ENCODE measurements at regions not wholly inside any gene's neighbourhood (a gene's known extent, or its start where the extent isn't known, plus 50 kb on each side); places are given as distances from the start of the nearest gene placed in this dataset.

DNA sequence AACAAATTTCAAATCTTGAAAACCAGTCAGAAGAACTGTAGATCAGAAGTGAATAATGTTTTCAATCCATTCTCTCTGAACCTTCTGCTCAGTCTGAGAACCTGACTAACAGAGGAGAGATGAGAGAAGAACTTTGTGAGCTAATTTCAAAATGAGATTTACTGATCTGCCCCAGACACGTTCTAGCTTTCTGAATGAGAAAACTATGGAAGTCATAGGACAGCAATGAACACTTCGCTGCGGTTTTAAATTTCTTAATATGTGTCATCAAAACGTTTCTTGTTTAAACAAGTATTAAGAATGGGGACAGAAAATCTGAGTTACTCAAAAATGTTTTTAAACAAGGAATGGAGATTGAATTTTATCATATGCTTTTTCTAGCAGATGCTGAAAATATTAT lies 66.6 kb upstream of the FAR2 start:
- Histone ChIP-seq H3K27me3 (no peaks in the 10 kb centered on the region), H3K36me3 (no peaks in the 10 kb centered on the region), H3K9me3 (no peaks in the 10 kb centered on the region), H3K4me1 (no peaks in the 10 kb centered on the region), H3K27ac (no peak overlapping the region), H3K4me3 (no peak overlapping the region)
- TF ChIP-seq, protein P1, sequence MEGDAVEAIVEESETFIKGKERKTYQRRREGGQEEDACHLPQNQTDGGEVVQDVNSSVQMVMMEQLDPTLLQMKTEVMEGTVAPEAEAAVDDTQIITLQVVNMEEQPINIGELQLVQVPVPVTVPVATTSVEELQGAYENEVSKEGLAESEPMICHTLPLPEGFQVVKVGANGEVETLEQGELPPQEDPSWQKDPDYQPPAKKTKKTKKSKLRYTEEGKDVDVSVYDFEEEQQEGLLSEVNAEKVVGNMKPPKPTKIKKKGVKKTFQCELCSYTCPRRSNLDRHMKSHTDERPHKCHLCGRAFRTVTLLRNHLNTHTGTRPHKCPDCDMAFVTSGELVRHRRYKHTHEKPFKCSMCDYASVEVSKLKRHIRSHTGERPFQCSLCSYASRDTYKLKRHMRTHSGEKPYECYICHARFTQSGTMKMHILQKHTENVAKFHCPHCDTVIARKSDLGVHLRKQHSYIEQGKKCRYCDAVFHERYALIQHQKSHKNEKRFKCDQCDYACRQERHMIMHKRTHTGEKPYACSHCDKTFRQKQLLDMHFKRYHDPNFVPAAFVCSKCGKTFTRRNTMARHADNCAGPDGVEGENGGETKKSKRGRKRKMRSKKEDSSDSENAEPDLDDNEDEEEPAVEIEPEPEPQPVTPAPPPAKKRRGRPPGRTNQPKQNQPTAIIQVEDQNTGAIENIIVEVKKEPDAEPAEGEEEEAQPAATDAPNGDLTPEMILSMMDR (IDR thresholded peaks at IDR 0.05) = no peak
- intact Hi-C loops (cut with DNase I) = no loop called here
- DNase-seq (ENCODE audit: low spot score in 2 of 2) = no peak

DNA sequence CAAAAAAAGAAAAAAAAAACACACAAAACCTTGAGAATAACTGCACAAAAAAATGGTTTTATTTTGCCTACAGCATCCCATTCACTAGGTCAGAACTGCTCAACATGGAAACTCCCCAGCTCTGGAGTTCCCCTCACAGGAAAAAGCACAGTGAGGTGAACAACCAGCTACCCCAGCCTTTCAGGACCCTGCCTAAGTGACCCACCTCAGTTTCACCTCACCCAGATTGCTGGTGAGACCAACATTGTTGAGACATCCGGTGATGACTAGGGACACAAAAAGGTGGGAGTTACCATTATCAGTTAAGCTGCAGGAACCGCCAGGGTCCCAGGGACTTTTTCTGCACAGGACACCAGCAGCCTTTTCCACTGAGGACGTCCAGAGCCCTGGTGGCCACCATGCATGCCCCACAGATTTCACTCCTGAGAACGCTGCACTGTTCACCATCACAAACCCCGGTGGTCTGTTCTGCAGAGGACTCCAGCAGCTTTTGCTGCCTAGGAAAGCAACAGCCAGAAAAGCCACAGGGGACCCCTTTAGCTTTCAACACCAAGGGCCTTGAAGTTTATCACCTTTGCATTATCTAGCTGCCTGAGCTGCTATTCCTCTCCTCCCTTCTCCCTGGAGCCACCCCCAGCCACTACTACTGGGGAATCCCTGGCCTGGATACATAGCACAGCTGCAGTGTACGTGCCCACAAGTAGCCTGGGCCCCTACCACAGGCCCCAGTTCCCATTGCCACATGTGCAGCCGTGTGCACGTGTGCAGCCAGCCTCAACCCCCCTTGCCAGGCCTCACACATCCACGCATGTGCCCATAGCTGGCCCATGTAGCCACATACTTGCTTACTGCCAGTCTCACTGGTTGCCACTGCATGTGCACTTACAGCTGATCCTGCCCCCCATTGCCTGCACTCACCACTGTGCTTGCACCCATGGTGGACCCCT lies 62.5 kb upstream of the FAR2 start:
- intact Hi-C loops (cut with DNase I) = no loop called here
- DNase-seq (ENCODE audit: low spot score in 2 of 2) = no peak
- no peaks in the 10 kb centered on the region for H3K4me1 ChIP-seq
- no peaks in the 10 kb centered on the region for H3K9me3 ChIP-seq
- no peak overlapping the region for H3K27ac ChIP-seq
- no peaks in the 10 kb centered on the region for H3K36me3 ChIP-seq
- no peaks in the 10 kb centered on the region for H3K27me3 ChIP-seq
- TF ChIP-seq, protein P1 (IDR thresholded peaks at IDR 0.05) = no peak
- no peak overlapping the region for H3K4me3 ChIP-seq

DNA sequence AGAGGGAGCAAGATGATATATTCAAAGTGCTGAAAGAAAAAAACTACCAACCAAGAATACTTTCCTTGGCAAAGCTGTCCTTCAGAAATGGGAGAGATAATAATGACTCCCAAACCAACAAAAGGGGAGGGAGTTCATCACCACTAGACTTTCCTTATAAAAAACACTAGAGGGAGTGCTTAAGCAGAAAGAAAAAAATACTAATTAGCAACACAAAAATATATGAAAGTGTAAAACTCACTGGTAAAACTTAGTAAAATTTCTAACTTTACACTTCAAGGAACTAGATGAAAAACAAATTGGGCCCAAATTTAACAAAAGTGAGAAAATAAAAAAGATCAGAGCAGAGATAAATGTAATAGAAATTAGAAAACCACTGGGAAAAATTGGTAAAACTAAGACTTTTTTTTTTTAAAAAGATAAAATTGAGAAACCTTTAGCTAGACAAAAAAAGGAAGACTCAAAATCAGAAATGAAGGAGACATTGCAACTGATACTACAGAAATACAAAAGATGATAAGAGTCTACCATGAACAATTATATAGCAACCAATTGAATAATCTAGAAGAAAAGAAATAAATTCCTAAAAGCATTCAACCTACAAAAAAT lies 60.4 kb upstream of the FAR2 start:
- TF ChIP-seq, protein P1 (IDR thresholded peaks at IDR 0.05) = no peak
- Histone ChIP-seq H3K27me3 (no peaks in the 10 kb centered on the region), H3K9me3 (no peaks in the 10 kb centered on the region), H3K4me1 (no peaks in the 10 kb centered on the region), H3K4me3 (no peak overlapping the region), H3K36me3 (no peaks in the 10 kb centered on the region), H3K27ac (no peak overlapping the region)
- intact Hi-C loops (cut with DNase I) = no loop called here
- DNase-seq (ENCODE audit: low spot score in 2 of 2) = no peak

All from ascending aorta (tissue), 2 donors.